Glomerular endothelial cell (primary cell): ENCODE measurements at regions not wholly inside any gene's neighbourhood (a gene's known extent, or its start where the extent isn't known, plus 50 kb on each side); places are given as distances from the start of the nearest gene placed in this dataset.

ENCODE experiments used
- DNase-seq: peaks from one replicate; pipeline ENCODE4 v3.0.0-alpha.2; 2011; ENCODE audit warnings: low read depth, low spot score; ENCODE audit errors: extremely low read depth

GRCh38 chr1:164466001-164466421, 93.0 kb upstream of the PBX1 start:
- DNase-seq = no peak

- no peak for DNase-seq
These were observed 92.6 kb upstream of the PBX1 start for GRCh38 chr1:164466429-164466828.

GRCh38 chr1:164470996-164471395, 88.0 kb upstream of the PBX1 start:
- no peak for DNase-seq

GRCh38 chr1:164472841-164473240, 86.1 kb upstream of the PBX1 start:
- no peak for DNase-seq

- no peak for DNase-seq
These were observed 85.4 kb upstream of the PBX1 start for GRCh38 chr1:164473544-164473943.

GRCh38 chr1:164475834-164476233, 83.2 kb upstream of the PBX1 start:
- no peak for DNase-seq

GRCh38 chr1:164477343-164477742, 81.6 kb upstream of the PBX1 start:
- no peak for DNase-seq

GRCh38 chr1:164479242-164479641, 79.7 kb upstream of the PBX1 start:
- no peak for DNase-seq

- DNase-seq = no peak
These were observed 78.6 kb upstream of the PBX1 start for GRCh38 chr1:164480285-164480907.

- no peak for DNase-seq
These were observed 63.1 kb upstream of the PBX1 start for GRCh38 chr1:164495905-164496304.

GRCh38 chr1:164498792-164499191, 60.2 kb upstream of the PBX1 start:
- no peak for DNase-seq

- DNase-seq = no peak
These were observed 54.2 kb upstream of the PBX1 start for GRCh38 chr1:164504749-164505148.
